ENCODE measurements at regions not wholly inside any gene's neighbourhood (a gene's known extent, or its start where the extent isn't known, plus 50 kb on each side); places are given as distances from the start of the nearest gene placed in this dataset.

DNA sequence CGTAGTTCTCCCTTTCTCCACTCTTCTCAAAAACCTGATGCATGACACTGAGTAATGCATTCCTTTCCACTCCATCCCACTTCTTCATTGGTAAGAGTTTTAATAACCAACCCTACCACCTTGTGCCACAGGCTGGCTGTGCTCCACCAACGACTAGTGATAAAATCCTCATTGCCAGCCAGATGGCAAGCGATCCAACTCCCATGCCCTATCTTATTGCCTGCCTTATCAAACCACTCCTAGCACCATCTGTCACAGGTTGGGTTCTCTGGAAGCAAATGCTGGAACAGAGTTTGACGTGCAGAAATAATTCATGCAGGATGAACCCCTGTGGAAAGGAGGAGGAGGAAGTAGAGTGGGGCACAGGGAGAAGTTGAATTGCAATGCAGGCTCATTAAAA lies 99.5 kb downstream of the CHD9NB start:
- no peak overlapping the region for H2AFZ ChIP-seq (ENCODE audit: low read length)
- H3K4me1 ChIP-seq (ENCODE audit: insufficient read depth, low read length) = no peaks in the 10 kb centered on the region
- H3K4me3 ChIP-seq (replicated peaks in 1 of 3; ENCODE audit: insufficient read depth in 1 of 3, low read depth in 2 of 3, low read length in 3 of 3) = no peak overlapping the region
- intact Hi-C loops (cut with micrococcal nuclease; ENCODE audit: unreplicated experiment) (no loop called here), in situ Hi-C loops (cut with HindIII; ENCODE audit: extremely low pct_ligation_motif_present, low pct_unique_long_range_greater_than_20kb) (no loop called here)
- no TSS peak for BruUV-seq (replicated peaks)
- no peak for DNase-seq (ENCODE audit: low spot score)
- no peak for ATAC-seq
- no peaks in the 10 kb centered on the region for H3K79me2 ChIP-seq (ENCODE audit: insufficient read depth, low read length)
- CTCF ChIA-PET (ENCODE audit: low intra/inter-chr PET ratio, low total read pairs) = no interaction called here
- no peaks in the 10 kb centered on the region for H3K36me3 ChIP-seq (replicated peaks in 1 of 2; ENCODE audit: control insufficient read depth in 1 of 2, insufficient read depth in 2 of 2, low read length in 2 of 2)
- 2% methylated on average over 4 of the region's 4 CpGs for WGBS (ENCODE audit: low lambda C conversion rate)
- POLR2A ChIA-PET = no interaction called here
- FAIRE-seq = no peak
- no peaks in the 10 kb centered on the region for H4K20me1 ChIP-seq (ENCODE audit: insufficient read depth, low read length)
- no peak overlapping the region for H3K4me2 ChIP-seq (ENCODE audit: low read depth, low read length)
- H3K27ac ChIP-seq (ENCODE audit: extremely low read length, insufficient read depth, low read length) = no peak overlapping the region
- no peaks in the 10 kb centered on the region for H3K9me3 ChIP-seq (ENCODE audit: low read length)
- no peaks in the 10 kb centered on the region; a peak in 1 of 5 replicates for H3K27me3 ChIP-seq (ENCODE audit: control insufficient read depth in 1 of 2, insufficient read depth in 2 of 2, low read length in 2 of 2)
- H3K9ac ChIP-seq (ENCODE audit: insufficient read depth, low read depth, low read length) = no peak overlapping the region
- no peak for TF ChIP-seq ZFY (CRISPR knock-in tag; IDR thresholded peaks at IDR 0.05)
- no peak for TF ChIP-seq PPARG (CRISPR knock-in tag; conservative IDR thresholded peaks at IDR 0.05)
- no peak for TF ChIP-seq AHDC1 (CRISPR knock-in tag; IDR thresholded peaks at IDR 0.05; ENCODE audit: borderline replicate concordance)
- TF ChIP-seq ZFX (CRISPR knock-in tag; IDR thresholded peaks at IDR 0.05; ENCODE audit: low read depth) = no peak
- TF ChIP-seq, protein P1, sequence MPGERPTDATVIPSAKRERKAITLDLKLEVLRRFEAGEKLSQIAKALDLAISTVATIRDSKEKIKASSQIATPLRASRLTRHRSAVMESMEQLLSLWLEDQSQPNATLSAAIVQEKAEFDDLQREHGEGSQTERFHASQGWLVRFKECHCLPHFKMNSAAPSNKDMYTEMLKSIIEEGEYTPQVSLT (CRISPR knock-in tag; IDR thresholded peaks at IDR 0.05; ENCODE audit: borderline replicate concordance, low read depth) = no peak
- TF ChIP-seq RAD21 (CRISPR knock-in tag; IDR thresholded peaks at IDR 0.05) = no peak
- no peak for TF ChIP-seq ZKSCAN1 (IDR thresholded peaks at IDR 0.05; ENCODE audit: low read length)
- no peak for TF ChIP-seq ZNF280B (CRISPR knock-in tag; IDR thresholded peaks at IDR 0.05; ENCODE audit: borderline replicate concordance)
- TF ChIP-seq NFIC (IDR thresholded peaks at IDR 0.05; ENCODE audit: low read length) = no peak
- TF ChIP-seq, protein P2, sequence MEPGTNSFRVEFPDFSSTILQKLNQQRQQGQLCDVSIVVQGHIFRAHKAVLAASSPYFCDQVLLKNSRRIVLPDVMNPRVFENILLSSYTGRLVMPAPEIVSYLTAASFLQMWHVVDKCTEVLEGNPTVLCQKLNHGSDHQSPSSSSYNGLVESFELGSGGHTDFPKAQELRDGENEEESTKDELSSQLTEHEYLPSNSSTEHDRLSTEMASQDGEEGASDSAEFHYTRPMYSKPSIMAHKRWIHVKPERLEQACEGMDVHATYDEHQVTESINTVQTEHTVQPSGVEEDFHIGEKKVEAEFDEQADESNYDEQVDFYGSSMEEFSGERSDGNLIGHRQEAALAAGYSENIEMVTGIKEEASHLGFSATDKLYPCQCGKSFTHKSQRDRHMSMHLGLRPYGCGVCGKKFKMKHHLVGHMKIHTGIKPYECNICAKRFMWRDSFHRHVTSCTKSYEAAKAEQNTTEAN (CRISPR knock-in tag; conservative IDR thresholded peaks at IDR 0.05) = no peak
- no peak for TF ChIP-seq BCL3 (CRISPR knock-in tag; IDR thresholded peaks at IDR 0.05)
- TF ChIP-seq, protein P3, sequence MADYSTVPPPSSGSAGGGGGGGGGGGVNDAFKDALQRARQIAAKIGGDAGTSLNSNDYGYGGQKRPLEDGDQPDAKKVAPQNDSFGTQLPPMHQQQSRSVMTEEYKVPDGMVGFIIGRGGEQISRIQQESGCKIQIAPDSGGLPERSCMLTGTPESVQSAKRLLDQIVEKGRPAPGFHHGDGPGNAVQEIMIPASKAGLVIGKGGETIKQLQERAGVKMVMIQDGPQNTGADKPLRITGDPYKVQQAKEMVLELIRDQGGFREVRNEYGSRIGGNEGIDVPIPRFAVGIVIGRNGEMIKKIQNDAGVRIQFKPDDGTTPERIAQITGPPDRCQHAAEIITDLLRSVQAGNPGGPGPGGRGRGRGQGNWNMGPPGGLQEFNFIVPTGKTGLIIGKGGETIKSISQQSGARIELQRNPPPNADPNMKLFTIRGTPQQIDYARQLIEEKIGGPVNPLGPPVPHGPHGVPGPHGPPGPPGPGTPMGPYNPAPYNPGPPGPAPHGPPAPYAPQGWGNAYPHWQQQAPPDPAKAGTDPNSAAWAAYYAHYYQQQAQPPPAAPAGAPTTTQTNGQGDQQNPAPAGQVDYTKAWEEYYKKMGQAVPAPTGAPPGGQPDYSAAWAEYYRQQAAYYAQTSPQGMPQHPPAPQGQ (CRISPR knock-in tag; IDR thresholded peaks at IDR 0.05; ENCODE audit: borderline replicate concordance) = no peak
